Vagina (tissue), 2 donors: ENCODE measurements at regions not wholly inside any gene's neighbourhood (a gene's known extent, or its start where the extent isn't known, plus 50 kb on each side); places are given as distances from the start of the nearest gene placed in this dataset.

Experiments used
- DNase-seq, 2 donors: peaks; one replicate each; pipeline ENCODE4 v3.0.0-alpha.2; 2017; ENCODE audit errors: extremely low spot score in 2 of 2
- H3K27ac ChIP-seq: fragments of 200-600 bp; sonication (generic); one replicate; pipeline ENCODE4 v1.5.1; 2019
- H3K27me3 ChIP-seq: fragments of 200-600 bp; sonication (generic); one replicate; pipeline ENCODE4 v1.5.1; 2019
- H3K36me3 ChIP-seq, 2 donors: fragments of 200-600 bp; sonication (generic); one replicate each; pipeline ENCODE4 v1.5.1; 2017 to 2019
- H3K4me1 ChIP-seq: fragments of 200-600 bp; sonication (generic); one replicate; pipeline ENCODE4 v1.5.1; 2019
- H3K4me3 ChIP-seq, 2 donors: fragments of 200-600 bp; sonication (generic); 1 replicate in 1 of 2; 2 replicates in 1 of 2; pipeline ENCODE4 v1.5.1; 2016 to 2019
- H3K9me3 ChIP-seq: fragments of 200-600 bp; sonication (generic); one replicate; pipeline ENCODE4 v1.5.1; 2019
- CTCF ChIP-seq, 3 experiments: fragments of 450-650 bp in 2 of 3; fragments of 200-600 bp in 1 of 3; sonication (generic) in 1 of 3; IDR thresholded peaks; one replicate each; pipeline ENCODE4 v1.5.1; 2017 to 2019; ENCODE audit warnings: antibody characterized with exemption in 3 of 3, mild to moderate bottlenecking in 2 of 3, moderate library complexity in 2 of 3
- POLR2A ChIP-seq, 2 donors: fragments of 450-650 bp; IDR thresholded peaks; one replicate each; pipeline ENCODE4 v1.6.1; 2017; ENCODE audit warnings: antibody characterized with exemption in 2 of 2, mild to moderate bottlenecking in 2 of 2, moderate library complexity in 2 of 2
- POLR2AphosphoS5 ChIP-seq, 2 donors: sonication (generic); formaldehyde crosslinking; IDR thresholded peaks; one replicate each; pipeline ENCODE4 v1.9.0; 2017; ENCODE audit warnings: antibody characterized with exemption in 2 of 2, mild to moderate bottlenecking in 2 of 2, low read depth in 1 of 2; ENCODE audit not compliant: insufficient read depth in 1 of 2
- intact Hi-C: fragments of 100-400 bp; cut with DNase I; formaldehyde crosslinking; loops from one replicate; pipeline ENCODE4 v1.15.1; 2023

DNA sequence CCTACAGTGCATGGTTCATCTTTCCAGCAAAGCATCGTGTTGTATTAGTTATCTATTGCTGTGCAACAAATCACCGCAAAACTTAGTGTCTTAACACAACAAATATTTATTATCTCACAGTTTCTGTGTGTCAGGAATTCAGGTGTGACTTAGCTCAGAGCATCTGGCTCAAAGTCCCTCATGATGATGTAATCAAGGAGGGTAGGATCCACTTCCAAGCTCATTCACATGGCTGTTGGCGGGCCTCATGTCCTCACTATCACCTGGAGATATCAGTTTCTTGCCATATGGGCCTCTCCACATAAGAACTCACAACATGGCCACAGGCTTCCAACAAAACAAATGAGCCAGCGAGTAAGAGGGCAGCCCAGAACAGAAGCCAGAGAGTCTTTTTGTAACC lies 135.6 kb upstream of the GJB5 start:
- no peak for TF ChIP-seq POLR2A (IDR thresholded peaks at IDR 0.05)
- TF ChIP-seq CTCF (IDR thresholded peaks at IDR 0.05): no peak
- TF ChIP-seq POLR2AphosphoS5 (IDR thresholded peaks at IDR 0.05; ENCODE audit: insufficient read depth in 1 of 2, low read depth in 1 of 2): no peak
- DNase-seq: no peak
- Histone ChIP-seq H3K27ac (no peak overlapping the region), H3K4me3 (no peak overlapping the region), H3K36me3 (no peaks in the 10 kb centered on the region), H3K9me3 (no peaks in the 10 kb centered on the region), H3K27me3 (no peaks in the 10 kb centered on the region), H3K4me1 (no peaks in the 10 kb centered on the region)
- intact Hi-C loops: no loop called here

DNA sequence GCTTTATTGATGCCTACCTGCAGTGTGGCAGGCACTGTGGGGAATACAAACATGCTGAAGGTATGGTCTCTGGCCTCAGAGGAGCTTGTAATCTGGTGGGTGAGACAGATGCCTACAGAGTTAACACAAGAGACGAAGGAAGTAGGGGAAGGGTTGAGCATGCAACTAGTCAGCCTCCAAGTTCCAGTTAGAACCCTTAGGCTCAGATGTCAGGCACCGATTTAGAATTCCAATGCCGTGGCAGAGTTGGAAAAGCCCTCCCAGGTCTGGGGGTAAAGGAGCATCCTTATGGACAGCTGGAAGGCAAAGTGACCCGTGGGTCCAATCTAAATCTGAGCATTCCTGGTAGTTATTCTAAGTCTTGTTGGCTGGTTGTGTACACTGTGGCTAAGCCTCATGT lies 132.9 kb upstream of the GJB5 start:
- H3K27me3 ChIP-seq: no peaks in the 10 kb centered on the region
- H3K4me3 ChIP-seq: no peak overlapping the region
- H3K36me3 ChIP-seq: no peaks in the 10 kb centered on the region
- H3K4me1 ChIP-seq: no peaks in the 10 kb centered on the region
- TF ChIP-seq POLR2AphosphoS5 (IDR thresholded peaks at IDR 0.05; ENCODE audit: insufficient read depth in 1 of 2, low read depth in 1 of 2) (no peak), CTCF (IDR thresholded peaks at IDR 0.05) (no peak), POLR2A (IDR thresholded peaks at IDR 0.05) (no peak)
- no peak overlapping the region for H3K27ac ChIP-seq
- intact Hi-C loops: no loop called here
- no peak for DNase-seq
- H3K9me3 ChIP-seq: no peaks in the 10 kb centered on the region

GRCh38 chr1:34625521-34626015 lies 129.3 kb upstream of the GJB5 start:
- TF ChIP-seq CTCF (IDR thresholded peaks at IDR 0.05): no peak
- no peak for TF ChIP-seq POLR2AphosphoS5 (IDR thresholded peaks at IDR 0.05; ENCODE audit: insufficient read depth in 1 of 2, low read depth in 1 of 2)
- TF ChIP-seq POLR2A (IDR thresholded peaks at IDR 0.05): no peak

GRCh38 chr1:34627465-34628240 lies 127.2 kb upstream of the GJB5 start:
- H3K27me3 ChIP-seq: no peaks in the 10 kb centered on the region
- H3K36me3 ChIP-seq: no peaks in the 10 kb centered on the region
- no peak for DNase-seq

More at GRCh38 chr1:34625521-34626015, 129.3 kb upstream of the GJB5 start:
- Histone ChIP-seq H3K27me3 (no peaks in the 10 kb centered on the region), H3K4me3 (no peak overlapping the region), H3K27ac (no peak overlapping the region), H3K4me1 (no peaks in the 10 kb centered on the region), H3K36me3 (no peaks in the 10 kb centered on the region), H3K9me3 (no peaks in the 10 kb centered on the region)
- intact Hi-C loops: no loop called here
- no peak for DNase-seq

More at GRCh38 chr1:34627465-34628240, 127.2 kb upstream of the GJB5 start:
- Histone ChIP-seq H3K4me1 (no peaks in the 10 kb centered on the region), H3K9me3 (no peaks in the 10 kb centered on the region), H3K4me3 (no peak overlapping the region), H3K27ac (no peak overlapping the region)
- intact Hi-C loops: no loop called here
- TF ChIP-seq POLR2A (IDR thresholded peaks at IDR 0.05): no peak
- TF ChIP-seq CTCF (IDR thresholded peaks at IDR 0.05): no peak
- no peak for TF ChIP-seq POLR2AphosphoS5 (IDR thresholded peaks at IDR 0.05; ENCODE audit: insufficient read depth in 1 of 2, low read depth in 1 of 2)
